Endothelial cell of umbilical vein (primary cell): ENCODE measurements at regions not wholly inside any gene's neighbourhood (a gene's known extent, or its start where the extent isn't known, plus 50 kb on each side); places are given as distances from the start of the nearest gene placed in this dataset.

Experiments
- BruUV-seq: library from RNA; stranded (reverse); fragments of 400-500 nt; replicated peaks from 2 replicates; lab custom pipeline; 2021; lab: Mats Ljungman, UMichigan
- CTCF ChIA-PET: fragments of 300-600, 350-600 bp; sonication (Branson Sonifier 250); formaldehyde crosslinking; loops from one replicate; lab custom pipeline; 2021; ENCODE audit warnings: antibody characterized with exemption, inconsistent platforms; lab: Charles Lee
- POLR2A ChIA-PET: fragments of 300-600, 350-600 bp; sonication (Branson Sonifier 250); formaldehyde crosslinking; loops from one replicate; lab custom pipeline; 2021; ENCODE audit warnings: antibody characterized with exemption, inconsistent platforms; lab: Charles Lee
- DNase-seq: peaks from one replicate; pipeline ENCODE4 v3.0.0-alpha.2; 2011; ENCODE audit warnings: low read depth, low spot score
- FAIRE-seq: peaks from 2 replicates; lab custom pipeline; 2011; peaks lifted over from hg19 to GRCh38; lab: Jason Lieb, UNC
- H2AFZ ChIP-seq: 2 replicates; pipeline ENCODE4 v1.6.0; 2012; ENCODE audit warnings: low read depth, low read length, control low read depth, inconsistent platforms
- H3K27ac ChIP-seq: 2 replicates; pipeline ENCODE4 v1.5.1; 2011; ENCODE audit warnings: low read depth, mild to moderate bottlenecking, control low read depth, low read length, moderate library complexity; ENCODE audit not compliant: insufficient read depth
- H3K27me3 ChIP-seq, 2 experiments: 2 replicates each; pipeline versions ENCODE4 v1.6.0 to v1.6.1; 2011; ENCODE audit warnings: low read length in 2 of 2, mixed read lengths in 1 of 2; ENCODE audit not compliant: control insufficient read depth in 2 of 2, insufficient read depth in 2 of 2
- H3K36me3 ChIP-seq, 2 experiments: 2 replicates in 1 of 2; 3 replicates in 1 of 2; pipeline ENCODE4 v1.5.1; 2011; ENCODE audit warnings: low read length in 2 of 2, mild to moderate bottlenecking in 1 of 2, moderate library complexity in 1 of 2; ENCODE audit not compliant: control insufficient read depth in 2 of 2, insufficient read depth in 2 of 2; ENCODE audit errors: extremely low read depth in 1 of 2
- H3K4me1 ChIP-seq: 3 replicates; pipeline ENCODE4 v1.5.1; 2011; ENCODE audit warnings: mild to moderate bottlenecking, low read length; ENCODE audit not compliant: control insufficient read depth, insufficient read depth; ENCODE audit errors: extremely low read depth
- H3K4me2 ChIP-seq: 2 replicates; pipeline ENCODE4 v1.6.1; 2011; ENCODE audit warnings: low read length, control low read depth, mixed read lengths; ENCODE audit not compliant: insufficient read depth
- H3K4me3 ChIP-seq, 3 experiments: fragments of 200-600 bp in 1 of 3; sonication (generic), shearing (Covaris generic) in 1 of 3; replicated peaks in 1 of 3; 2 replicates each; pipeline ENCODE4 v1.5.1; 2011 to 2016; ENCODE audit warnings: control low read depth in 3 of 3, low read length in 3 of 3, mild to moderate bottlenecking in 2 of 3, inconsistent platforms in 1 of 3, low read depth in 1 of 3, moderate library complexity in 1 of 3; ENCODE audit not compliant: insufficient read depth in 1 of 3
- H3K79me2 ChIP-seq: 2 replicates; pipeline ENCODE4 v1.6.0; 2012; ENCODE audit warnings: low read length, inconsistent platforms; ENCODE audit not compliant: control insufficient read depth, insufficient read depth
- H3K9ac ChIP-seq: replicated peaks from 2 replicates; pipeline ENCODE3; 2011; ENCODE audit warnings: low read length, control low read depth; ENCODE audit not compliant: insufficient read depth; ENCODE audit errors: extremely low read depth
- H3K9me1 ChIP-seq: replicated peaks from 3 replicates; pipeline ENCODE4 v1.6.0; 2011; ENCODE audit warnings: mild to moderate bottlenecking, low read length; ENCODE audit not compliant: control insufficient read depth, insufficient read depth; ENCODE audit errors: extremely low read depth
- H3K9me3 ChIP-seq: replicated peaks from 2 replicates; pipeline ENCODE4 v1.5.1; 2012; ENCODE audit warnings: low read length, inconsistent platforms; ENCODE audit not compliant: control insufficient read depth, insufficient read depth
- H4K20me1 ChIP-seq: replicated peaks from 2 replicates; pipeline ENCODE3; 2011; ENCODE audit warnings: mild to moderate bottlenecking, low read length; ENCODE audit not compliant: control insufficient read depth, insufficient read depth; ENCODE audit errors: extremely low read depth
- EZH2 ChIP-seq: IDR thresholded peaks from 2 replicates; pipeline ENCODE4 v1.6.1; 2012; ENCODE audit warnings: borderline replicate concordance, low read depth, mild to moderate bottlenecking, moderate library complexity, low read length, inconsistent platforms; ENCODE audit not compliant: severe bottlenecking
- FOS ChIP-seq: IDR thresholded peaks from 2 replicates; pipeline ENCODE4 v1.6.1; 2011; ENCODE audit warnings: mild to moderate bottlenecking, low read length, moderate library complexity, borderline replicate concordance; ENCODE audit not compliant: insufficient read depth
- GATA2 ChIP-seq: IDR thresholded peaks from 2 replicates; pipeline ENCODE4 v1.7.0; 2011; ENCODE audit warnings: low read depth, mild to moderate bottlenecking, moderate library complexity, mixed read lengths, low read length; ENCODE audit not compliant: insufficient read length, insufficient read depth
- JUN ChIP-seq: IDR thresholded peaks from 2 replicates; pipeline ENCODE4 v1.6.1; 2011; ENCODE audit warnings: borderline replicate concordance, low read depth; ENCODE audit not compliant: insufficient read length, insufficient read depth
- MYC ChIP-seq: IDR thresholded peaks from one replicate; pipeline ENCODE4 v1.6.1; 2011; ENCODE audit warnings: mild to moderate bottlenecking, low read depth, low read length
- POLR2A ChIP-seq: IDR thresholded peaks from 2 replicates; pipeline ENCODE4 v1.6.1; 2012; ENCODE audit warnings: low read depth, mild to moderate bottlenecking, control low read depth, low read length
- POLR2AphosphoS5 ChIP-seq: IDR thresholded peaks from 2 replicates; pipeline ENCODE4 v1.6.1; 2012; ENCODE audit warnings: low read depth, mild to moderate bottlenecking, control low read depth, low read length, moderate library complexity; ENCODE audit not compliant: insufficient read depth
- dilution Hi-C: fragments of 300-500 bp; cut with MboI; formaldehyde crosslinking; loops from one replicate; pipeline ENCODE4 v1.15.0; 2019; ENCODE audit warnings: low sequenced_read_pairs; ENCODE audit not compliant: extremely low pct_ligation_motif_present
- intact Hi-C: fragments of 100-400 bp; cut with micrococcal nuclease; formaldehyde crosslinking; loops from one replicate; pipeline ENCODE4 v1.10.0; 2022
- TF ChIP-seq, protein P1 (sequence below): IDR thresholded peaks from 2 replicates; pipeline ENCODE4 v1.6.1; 2011; ENCODE audit not compliant: insufficient read depth, insufficient read length
- TF ChIP-seq, protein P2 (sequence below), 2 donors: IDR thresholded peaks; 1 replicate in 1 of 2; 2 replicates in 1 of 2; pipeline ENCODE4 v1.5.1; 2011; ENCODE audit warnings: low read length in 2 of 2, mild to moderate bottlenecking in 2 of 2, moderate library complexity in 2 of 2, control low read depth in 1 of 2, inconsistent platforms in 1 of 2, low read depth in 1 of 2; ENCODE audit not compliant: insufficient read depth in 1 of 2; ENCODE audit errors: extremely low read depth in 1 of 2

DNA sequence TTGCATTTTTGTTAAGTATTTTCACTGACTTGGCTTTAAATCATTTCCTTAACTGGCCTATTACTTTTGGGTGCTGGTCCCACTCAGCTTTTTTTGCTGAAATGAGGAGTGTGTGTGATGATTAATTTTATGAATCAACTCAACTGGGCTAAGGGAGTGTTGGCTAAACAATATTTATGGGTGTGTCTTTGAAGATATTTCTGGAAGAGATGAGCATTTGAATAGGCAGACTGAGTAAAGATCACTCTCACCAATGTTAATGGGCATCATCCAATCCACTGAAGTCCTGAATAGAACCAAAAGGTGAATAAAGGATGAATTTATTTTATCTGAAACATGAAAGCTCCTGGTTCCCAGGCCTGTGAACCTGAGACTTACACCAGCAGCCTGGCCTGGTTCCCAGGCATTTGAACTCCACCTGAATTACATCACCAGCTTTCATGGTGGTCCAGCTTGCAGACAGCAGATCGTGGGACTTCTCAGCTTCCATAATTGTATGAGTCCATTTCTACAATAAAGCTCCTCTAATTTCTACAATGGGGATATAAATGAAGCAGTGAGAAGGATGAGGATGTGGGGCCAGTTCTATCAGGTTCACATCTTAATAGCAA is 241.3 kb upstream of the ZC3H12C start:
- intact Hi-C loops: loop anchor here (2.0 kb wide), 3 partner anchors 349 to 1153 kb away; no protein-coding TSS in a partner anchor
- no peak overlapping the region for H2AFZ ChIP-seq
- no peaks in the 10 kb centered on the region for H3K36me3 ChIP-seq
- H3K4me2 ChIP-seq: no peak overlapping the region
- no peak overlapping the region for H3K27ac ChIP-seq
- ChIA-PET POLR2A (no interaction called here), CTCF (interaction anchor here (1.2 to 11.7 kb wide), 7 partner anchors 14 to 240 kb away, joined by 3 to 370 read pairs (median 14); no protein-coding TSS in a partner anchor)
- H3K79me2 ChIP-seq: no peaks in the 10 kb centered on the region
- FAIRE-seq (no peak), DNase-seq (no peak)
- H3K27me3 ChIP-seq: peaks cover 0 to 1% of the 10 kb centered on the region in 2 experiments
- no peaks in the 10 kb centered on the region for H3K9me1 ChIP-seq
- no peak overlapping the region for H3K9ac ChIP-seq
- dilution Hi-C loops: no loop called here
- BruUV-seq: no TSS peak
- no peaks in the 10 kb centered on the region for H3K9me3 ChIP-seq
- no peak for TF ChIP-seq EZH2
- TF ChIP-seq JUN: no peak
- TF ChIP-seq, protein P1, sequence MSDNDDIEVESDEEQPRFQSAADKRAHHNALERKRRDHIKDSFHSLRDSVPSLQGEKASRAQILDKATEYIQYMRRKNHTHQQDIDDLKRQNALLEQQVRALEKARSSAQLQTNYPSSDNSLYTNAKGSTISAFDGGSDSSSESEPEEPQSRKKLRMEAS: no peak
- TF ChIP-seq FOS: no peak
- TF ChIP-seq GATA2: no peak
- no peak for TF ChIP-seq MYC
- no peak for TF ChIP-seq POLR2AphosphoS5
- no peak for TF ChIP-seq POLR2A
- TF ChIP-seq, protein P2, sequence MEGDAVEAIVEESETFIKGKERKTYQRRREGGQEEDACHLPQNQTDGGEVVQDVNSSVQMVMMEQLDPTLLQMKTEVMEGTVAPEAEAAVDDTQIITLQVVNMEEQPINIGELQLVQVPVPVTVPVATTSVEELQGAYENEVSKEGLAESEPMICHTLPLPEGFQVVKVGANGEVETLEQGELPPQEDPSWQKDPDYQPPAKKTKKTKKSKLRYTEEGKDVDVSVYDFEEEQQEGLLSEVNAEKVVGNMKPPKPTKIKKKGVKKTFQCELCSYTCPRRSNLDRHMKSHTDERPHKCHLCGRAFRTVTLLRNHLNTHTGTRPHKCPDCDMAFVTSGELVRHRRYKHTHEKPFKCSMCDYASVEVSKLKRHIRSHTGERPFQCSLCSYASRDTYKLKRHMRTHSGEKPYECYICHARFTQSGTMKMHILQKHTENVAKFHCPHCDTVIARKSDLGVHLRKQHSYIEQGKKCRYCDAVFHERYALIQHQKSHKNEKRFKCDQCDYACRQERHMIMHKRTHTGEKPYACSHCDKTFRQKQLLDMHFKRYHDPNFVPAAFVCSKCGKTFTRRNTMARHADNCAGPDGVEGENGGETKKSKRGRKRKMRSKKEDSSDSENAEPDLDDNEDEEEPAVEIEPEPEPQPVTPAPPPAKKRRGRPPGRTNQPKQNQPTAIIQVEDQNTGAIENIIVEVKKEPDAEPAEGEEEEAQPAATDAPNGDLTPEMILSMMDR (IDR thresholded peaks at IDR 0.05; ENCODE audit: extremely low read depth in 1 of 2, insufficient read depth in 1 of 2, low read depth in 1 of 2, low read length in 2 of 2): no peak
- no peak overlapping the region for H3K4me3 ChIP-seq
- no peaks in the 10 kb centered on the region for H4K20me1 ChIP-seq
- no peaks in the 10 kb centered on the region for H3K4me1 ChIP-seq
